HG03442 (cell line): ENCODE measurements at regions not wholly inside any gene's neighbourhood (a gene's known extent, or its start where the extent isn't known, plus 50 kb on each side); places are given as distances from the start of the nearest gene placed in this dataset.

Experiments
- ATAC-seq: cut with Tn5 transposase; IDR thresholded peaks from one replicate; pipeline ENCODE4 v1.9.1; 2021; ENCODE audit warnings: mild to moderate bottlenecking, moderate library complexity; ENCODE audit not compliant: unreplicated experiment

DNA sequence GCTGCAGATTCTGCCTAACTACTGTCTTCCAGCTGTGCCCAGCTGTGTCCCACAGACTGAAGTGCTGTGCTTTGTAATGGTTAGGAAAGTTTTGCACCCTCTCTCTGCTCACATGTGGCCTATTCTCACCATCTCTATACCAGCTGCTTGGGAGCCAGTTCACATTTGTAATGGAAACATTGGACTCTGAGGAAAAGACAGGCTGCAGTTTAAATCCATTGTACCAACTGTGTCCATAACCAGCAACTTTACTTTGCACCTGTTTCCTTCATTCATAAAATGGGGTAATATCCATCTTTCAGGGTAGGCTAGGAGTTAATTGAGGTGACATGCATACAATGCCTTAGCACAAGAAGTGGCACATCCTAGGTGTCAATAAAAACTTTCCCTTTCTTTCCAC lies 344.0 kb downstream of the TNS1 start:
- ATAC-seq, result no peak

DNA sequence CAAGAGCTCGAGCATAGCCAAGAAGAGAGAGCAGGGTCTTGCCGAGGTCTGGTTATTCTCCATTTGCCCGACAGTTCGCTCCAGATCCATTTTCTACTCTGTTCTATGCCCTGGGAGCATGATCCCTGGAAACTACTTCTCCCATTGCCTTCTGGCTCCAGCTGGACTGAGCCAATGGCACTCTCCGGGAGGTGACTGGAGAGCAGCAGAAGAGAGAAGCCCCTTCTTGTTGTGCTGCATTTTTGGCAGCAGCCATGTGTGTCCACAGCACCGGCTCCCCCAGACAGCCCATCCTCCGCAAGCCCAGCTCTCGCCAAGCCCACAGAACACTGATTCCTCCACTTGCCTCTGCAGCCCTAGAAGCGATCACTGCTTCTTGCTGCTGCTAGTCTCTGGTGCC lies 345.5 kb downstream of the TNS1 start:
- no peak for ATAC-seq

DNA sequence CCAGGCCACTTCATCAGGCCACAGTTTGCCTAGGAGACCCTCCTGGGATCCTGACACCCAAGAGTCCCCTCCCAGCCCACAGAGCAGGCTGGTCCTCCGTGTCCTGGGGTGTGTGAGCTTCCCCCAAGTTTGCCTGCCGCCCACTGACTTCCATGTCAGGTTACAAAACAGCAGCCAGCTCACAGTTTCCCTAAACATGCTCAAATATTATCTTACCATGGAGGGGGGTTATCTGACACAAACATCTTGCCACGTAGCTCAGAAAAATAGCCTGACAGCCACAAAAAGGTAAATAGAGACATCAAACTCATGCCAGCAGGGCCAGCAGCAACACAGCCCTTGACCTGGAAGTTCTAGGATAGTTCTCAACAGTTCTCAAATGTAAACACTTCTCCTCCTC lies 346.5 kb downstream of the TNS1 start:
- ATAC-seq, result no peak

DNA sequence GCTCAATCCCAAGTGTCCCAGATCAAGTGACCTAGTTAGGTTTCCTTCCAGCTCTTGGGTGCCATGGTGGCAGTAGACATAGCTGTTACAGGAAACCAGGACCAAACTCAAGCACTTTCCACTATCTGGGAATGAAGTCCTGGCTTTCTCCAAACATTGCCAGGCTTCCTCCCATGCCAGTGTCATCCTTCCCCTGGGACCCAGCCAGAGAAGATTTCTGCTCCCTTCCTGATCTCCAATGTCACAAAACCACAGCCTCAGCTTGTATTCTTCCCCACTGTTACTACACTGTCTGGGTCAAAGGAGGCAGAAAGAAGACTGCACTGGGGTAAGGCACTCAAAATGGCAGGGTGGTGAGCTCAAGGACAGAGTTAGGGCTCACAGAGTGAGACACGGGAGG lies 347.1 kb downstream of the TNS1 start:
- ATAC-seq, result no peak

DNA sequence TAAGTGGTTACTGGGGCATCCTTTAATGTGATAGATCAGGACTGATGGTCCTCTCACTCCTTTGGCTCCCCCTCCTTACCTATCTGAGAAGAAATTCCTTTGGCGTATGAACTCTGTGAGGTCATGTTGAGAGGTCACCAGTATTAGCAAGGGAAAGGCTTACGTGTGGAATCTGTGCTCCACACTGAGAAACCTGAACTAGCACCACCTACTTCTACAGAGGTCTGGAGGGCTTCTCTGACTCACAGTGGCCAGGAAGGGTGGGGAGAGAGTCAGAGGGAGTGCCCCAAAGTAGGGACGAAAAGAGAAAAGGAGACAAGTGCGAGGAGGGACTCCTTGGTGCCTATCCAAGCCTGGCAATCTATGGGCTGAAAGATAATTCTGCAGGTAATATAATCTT lies 348.6 kb downstream of the TNS1 start:
- no peak for ATAC-seq

DNA sequence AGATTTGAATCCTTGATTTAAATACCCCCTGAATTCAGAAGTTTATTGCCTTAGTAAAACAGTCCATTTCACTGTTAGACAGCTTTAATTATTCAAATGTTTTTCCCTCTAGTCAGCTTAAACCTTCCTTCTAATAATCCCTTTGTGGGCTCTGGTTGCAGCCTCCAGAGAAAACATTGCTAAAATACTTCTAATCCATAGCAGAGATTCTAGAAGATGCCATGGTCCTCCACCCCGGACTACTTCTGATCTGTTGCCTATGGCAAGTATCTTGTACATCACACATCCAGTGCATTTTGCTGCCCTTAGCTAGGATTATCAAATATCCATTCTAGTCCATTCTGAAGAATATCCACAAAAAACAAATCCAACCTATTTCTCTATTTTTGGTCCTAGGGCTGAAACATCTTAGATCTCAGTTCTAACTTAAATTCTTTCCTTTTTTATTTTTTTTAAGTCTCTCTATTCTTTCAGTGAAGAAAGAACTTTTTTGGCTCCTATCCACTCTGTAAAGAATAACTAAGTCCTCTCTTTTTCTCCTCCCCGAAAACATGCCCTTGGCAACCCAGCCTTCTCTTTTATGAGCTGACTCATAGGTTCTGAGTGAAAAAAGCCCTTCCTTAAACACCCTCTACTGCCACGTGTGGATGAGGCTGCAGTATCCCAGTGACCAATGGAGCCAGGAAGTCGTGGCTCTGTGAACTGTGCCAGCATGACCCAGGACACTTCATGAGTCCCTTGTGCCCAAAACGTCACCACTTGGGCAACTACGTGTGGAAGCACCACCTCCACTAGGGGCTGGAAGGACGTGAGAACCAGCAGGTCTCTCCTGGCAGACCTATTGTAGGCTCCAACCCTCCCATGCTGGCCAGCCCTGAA lies 349.8 kb downstream of the TNS1 start:
- no peak for ATAC-seq

DNA sequence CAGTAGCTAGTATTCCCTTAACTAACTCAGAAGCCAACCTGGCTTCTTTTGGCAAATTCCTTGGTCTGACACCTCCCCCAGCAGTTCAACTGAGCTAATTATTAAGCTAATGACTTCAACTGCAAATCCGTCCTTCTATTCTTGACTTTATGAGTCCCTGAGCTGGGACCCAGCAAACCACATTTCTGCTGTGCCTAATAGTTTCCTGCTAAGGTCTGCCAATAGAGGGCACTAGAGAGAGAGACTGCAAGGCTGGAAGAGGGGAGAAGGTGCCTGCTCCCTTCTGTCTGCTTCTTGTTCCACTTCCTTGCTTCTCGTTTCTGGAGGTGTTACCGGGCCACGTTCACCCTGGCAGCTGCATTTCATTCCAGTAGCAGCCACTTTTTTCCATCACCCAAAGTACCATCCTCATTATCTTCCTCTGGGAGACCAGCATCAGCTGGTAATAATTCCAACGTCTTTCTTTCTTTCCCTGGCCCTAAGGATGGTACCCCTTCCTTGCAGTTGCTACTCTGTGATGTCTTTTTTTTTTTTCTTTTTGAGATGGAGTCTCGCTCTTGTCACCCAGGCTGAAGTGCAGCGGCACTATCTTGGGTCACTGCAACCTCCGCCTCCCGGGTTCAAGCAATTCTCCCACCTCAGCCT lies 352.0 kb downstream of the TNS1 start:
- peak; percentile 73 for ATAC-seq

DNA sequence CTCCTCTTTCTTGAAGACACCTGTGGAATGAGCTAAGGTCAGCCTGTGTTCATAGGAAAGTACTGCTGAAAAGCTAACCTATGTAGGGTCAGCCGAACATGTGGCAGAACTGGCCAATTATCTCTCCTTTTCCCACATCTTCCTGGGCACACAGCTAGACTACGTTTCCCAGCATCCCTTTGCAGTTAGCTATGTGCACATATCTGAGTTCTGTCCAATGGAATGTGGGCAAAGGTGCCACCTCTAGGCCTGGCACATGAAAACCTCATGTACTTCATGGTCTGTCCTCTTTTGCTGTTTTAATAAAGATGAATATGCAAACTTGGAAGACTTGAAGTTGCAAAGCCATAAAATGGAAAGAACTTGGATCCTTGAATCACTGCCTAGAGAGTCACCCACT lies 352.6 kb downstream of the TNS1 start:
- no peak for ATAC-seq

DNA sequence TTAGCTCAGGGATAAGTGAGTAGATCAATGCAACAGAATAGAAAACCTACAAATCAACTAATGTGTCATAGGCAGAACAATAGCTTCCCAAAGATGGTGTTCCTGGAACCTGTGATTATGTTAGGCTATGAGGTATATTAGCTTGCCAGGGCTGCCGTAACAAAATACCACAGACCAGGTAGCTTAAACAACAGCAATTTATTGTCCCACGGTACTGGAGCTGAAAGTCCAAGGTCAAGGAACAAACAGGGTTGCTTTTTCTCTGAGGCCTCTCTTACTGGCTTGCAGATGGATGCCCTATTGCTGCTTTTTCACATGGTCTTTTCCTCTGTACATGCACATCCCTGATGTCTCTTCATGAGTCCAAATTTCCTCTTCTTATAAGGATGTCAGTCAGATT lies 354.9 kb downstream of the TNS1 start:
- ATAC-seq, result no peak

DNA sequence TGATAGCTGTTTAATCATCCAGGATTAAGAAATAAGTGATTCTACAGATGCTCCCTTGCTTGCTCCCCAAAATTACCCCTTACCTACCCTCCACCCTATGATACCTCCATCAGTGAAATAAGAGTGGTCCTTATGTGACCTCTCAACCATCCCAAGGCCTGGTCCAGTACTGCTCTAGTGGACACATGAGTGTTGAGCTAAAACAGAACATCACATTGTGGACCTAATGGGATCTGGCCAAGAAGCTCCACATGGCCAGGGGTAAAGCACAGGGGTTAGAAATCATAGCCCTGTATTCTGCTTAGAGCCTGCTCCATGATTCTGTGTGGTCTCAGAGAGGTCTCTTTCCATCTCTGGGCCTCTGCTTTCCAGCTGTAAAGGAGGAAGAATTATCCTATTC lies 355.6 kb downstream of the TNS1 start:
- no peak for ATAC-seq

DNA sequence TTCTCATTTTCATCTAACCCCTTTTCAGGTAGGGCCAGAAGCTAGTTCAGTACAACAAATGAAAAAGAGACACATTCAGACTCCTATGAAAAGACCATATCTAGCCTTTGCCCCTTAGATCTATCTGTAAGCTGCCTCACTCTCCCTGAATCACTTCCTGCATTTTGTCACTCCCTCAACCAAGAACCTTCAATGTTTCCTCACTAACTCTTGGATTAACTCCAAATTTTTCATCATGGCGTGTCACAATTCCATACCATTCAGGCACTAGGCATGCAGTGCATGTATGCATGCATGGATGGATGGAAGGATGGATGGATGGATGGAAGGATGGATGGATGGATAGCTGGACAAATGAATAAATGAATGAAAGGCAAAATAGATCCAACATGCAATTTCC lies 356.9 kb downstream of the TNS1 start:
- ATAC-seq, result no peak

DNA sequence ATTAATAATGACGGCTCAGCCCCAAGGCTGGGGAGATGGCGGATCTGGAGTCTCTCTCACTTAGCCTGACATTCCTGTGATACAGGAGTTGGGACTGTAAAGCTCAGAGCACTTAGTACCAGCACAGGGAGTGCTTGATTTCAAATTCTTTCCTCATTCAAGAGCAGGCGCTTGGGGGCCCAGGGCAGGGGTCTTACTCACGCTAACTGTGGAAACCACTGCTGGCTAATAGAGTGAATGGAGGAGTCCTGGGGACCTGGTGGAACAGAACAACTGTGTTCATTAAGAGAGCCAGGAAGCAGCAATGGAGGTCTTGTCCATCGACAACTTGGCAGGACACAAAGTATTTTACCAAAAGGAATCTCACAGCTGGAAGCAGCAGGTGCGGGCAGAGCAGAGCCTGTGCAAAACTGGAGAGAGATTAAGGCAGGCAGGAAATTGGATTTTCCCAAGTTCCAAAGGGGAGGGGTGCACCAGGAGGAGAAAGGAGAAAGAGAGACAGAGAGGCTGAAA lies 358.9 kb downstream of the TNS1 start:
- ATAC-seq, result no peak

DNA sequence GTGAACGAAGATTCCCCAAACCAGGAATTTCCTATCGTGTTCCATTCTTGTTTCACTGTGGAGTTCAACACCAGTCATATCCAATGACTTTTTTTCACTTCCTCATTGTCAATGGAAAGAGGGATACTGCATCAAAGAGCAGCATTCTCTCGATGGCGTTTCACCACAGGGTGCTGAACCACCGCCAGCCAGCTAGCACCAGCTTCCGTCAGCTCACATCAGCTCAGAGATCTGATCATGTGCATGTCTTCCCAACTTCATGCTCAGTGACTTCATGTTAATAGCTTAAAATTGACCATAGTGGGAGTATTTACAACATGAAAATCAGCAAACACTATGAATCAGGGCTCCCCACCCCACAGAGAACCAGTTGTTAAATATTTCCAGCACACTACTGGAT lies 359.9 kb downstream of the TNS1 start:
- no peak for ATAC-seq

DNA sequence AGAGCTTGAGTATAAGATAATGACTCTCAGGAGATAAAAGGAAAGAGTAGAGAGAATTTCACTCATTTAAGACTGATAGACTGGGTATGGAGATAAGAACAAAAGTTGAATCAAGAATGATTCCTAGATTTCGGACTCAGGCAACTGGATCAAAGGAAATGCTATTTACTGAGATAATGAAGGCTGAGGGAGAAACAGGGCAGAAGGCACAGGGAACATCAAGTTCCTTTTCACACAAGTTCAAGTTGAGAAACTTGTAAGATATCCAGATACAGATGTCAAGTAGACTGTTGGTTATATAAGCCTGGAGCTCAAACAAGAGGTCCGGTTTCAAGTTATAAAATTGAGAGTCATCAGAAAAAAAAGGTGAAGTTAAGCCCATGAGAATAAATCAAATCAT lies 360.8 kb downstream of the TNS1 start:
- ATAC-seq, result no peak

DNA sequence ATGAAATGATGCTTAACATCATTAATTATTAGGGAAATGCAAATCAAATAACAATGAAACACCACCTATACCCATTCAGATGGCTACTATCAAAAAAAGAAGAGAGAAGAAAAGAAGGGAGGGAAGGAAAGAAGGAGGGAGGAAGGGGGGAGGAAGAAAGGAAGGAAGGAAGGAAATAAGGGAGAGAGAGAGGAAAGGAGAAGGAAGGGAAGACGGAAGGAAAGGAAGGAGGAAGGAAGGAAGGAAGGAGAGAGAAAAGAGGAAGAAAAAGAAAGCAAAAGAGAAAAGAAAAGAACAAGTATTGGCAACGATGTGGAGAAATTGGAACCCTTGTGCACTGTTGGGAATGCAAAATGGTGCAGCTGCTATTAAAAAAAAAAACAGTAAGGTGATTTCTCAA lies 363.3 kb downstream of the TNS1 start:
- no peak for ATAC-seq

DNA sequence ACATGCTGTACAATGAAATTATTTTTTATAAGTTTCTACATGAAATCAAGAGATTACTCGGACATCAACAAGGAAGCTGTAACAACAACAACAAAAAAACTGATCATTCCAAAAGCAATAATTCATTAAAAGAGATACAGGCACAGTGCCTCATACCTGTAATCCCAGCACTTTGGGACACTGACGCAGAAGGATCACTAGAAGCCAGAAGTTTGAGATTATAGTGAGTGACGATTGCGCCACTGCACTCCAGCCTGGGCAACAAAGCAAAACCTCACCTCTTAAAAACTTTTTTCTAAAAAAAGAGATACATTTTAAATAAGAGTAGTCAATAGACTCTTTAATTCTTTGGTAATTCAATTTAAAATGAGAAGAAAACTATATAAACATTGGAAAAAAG lies 364.3 kb downstream of the TNS1 start:
- ATAC-seq, result no peak

DNA sequence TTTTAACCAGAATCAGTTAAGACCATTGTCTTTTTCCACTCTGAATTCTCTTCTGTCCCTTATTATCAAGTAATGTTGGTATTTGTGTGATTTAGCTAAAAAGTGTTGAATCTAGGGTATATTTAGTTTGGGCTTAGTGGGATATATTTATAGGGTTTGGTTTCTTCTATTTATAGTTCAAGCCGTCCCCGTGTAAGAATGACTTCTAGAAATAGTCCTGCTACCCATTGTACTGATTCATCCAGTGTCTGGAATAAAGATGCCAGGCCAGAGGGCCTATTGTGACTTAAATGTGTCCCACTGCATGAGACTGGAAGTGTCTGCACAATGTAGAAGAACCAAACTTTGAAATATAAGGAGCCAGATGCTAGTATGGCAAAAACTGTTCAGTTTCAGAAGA lies 364.8 kb downstream of the TNS1 start:
- ATAC-seq, result no peak

DNA sequence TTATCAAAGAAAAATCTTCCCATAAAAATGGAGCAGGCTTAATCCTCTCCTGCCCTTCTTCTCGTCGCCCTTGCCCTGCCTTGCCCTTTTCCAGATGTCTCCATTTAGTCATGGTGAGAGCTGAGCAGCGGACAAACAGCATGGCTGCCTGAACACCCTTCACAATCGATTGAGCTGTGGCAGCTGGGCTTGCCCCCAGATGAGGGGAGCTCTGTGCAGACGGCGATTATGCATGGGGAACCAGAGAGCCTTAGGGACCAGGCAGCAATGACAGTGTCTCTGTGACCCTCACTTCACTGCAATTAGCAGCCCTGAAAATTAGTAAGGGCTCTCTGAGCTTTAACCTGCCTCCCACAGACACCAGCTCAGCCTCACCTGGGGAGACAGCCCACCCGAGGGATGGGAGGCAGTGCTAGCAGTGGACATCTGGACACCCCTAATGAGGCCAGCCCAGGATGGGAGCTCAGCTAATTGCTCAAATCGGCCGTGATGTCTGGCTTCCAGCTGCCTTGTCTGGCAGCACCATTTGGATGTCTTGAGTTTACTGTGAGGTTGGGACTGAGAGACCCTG lies 365.7 kb downstream of the TNS1 start:
- ATAC-seq, result no peak

DNA sequence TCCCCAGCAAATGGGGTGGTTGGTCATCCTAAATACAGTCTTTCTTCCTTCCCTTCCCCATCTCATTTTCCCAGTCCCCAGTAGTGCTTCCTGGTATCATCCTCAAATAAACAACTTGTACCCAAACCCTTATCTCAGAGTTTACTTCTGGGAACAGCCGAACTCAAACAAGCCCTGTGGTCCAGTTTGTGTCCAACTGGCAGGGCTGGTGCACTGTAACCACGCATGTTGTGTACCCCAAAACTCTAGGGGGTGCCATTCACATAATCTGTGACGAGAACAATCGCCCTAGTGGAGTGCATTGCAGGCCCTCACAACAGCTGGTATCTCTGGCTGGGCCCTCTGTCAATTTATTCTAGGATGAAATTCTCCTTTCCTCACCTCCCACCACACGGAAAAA lies 366.2 kb downstream of the TNS1 start:
- ATAC-seq, result no peak

DNA sequence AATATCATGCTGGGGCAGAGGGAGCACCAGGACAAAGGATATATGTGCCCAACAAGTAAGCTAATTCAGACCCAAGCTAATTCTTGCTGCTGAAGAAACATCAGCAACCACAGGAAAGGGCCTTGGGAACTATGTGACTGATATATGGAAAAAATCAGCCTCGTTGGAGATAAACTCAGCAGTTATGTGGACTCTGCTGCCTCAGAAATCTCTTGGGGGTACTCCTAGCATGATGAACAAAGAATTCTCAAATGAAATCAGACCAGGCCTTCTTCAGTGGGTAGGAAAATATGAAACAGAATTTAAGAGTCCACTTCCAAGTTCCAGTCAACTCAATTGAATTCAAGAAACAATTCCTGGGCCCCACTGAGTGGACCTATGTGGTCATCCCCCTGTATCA lies 367.9 kb downstream of the TNS1 start:
- ATAC-seq, result no peak

DNA sequence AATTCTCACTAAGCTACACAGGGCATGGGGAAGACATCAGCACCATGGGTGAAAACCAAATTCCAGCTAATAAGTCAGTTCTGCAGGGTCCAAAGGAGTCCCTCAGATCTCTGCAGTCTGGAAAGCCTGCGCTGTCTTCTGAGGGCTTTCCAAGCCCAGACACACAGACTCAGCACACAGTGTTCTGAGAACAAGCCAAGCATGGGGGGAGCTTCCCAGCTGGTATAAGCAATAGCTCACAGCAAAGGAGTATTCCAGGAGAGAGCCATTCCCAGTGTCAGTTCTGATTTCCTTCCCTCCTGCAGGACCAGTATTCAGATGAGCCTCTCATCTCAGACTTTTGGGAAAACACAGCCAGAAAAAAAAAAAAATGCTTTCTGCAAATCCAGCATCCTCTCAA lies 370.8 kb downstream of the TNS1 start:
- ATAC-seq, result no peak

DNA sequence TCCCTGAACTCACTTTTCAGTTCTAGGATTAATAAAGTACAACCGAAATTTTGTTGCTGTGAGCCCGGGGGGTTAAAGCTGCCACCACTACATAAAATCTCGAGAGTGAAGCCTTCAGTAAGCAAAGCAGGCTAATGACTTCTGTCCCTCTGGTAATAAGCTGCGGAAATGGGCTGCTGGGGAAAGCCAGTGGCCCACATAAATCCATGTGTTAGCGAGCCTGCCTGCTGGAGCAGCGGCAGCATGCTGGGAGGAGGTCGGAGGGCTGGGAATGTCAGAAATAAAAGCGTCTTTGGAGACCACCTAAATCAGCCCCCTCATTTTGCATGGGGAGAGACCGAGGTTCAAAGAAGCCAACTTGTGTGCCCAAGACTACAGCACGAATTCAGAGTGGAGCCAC lies 371.7 kb downstream of the TNS1 start:
- ATAC-seq, result no peak
